WTC11 (cell line): ENCODE measurements at regions not wholly inside any gene's neighbourhood (a gene's known extent, or its start where the extent isn't known, plus 50 kb on each side); places are given as distances from the start of the nearest gene placed in this dataset.
"Not testable (repeated sequence)": the region's sequence is repeated elsewhere in the genome, so short reads cannot be mapped to it uniquely, and the experiment has no call there.

Experiments
- ATAC-seq: fragments of 200-7000 bp; cut with Tn5 transposase; 2 replicates; pipeline ENCODE4 v1.10.0; 2021; ENCODE audit warnings: mild to moderate bottlenecking, moderate library complexity
- CTCF ChIA-PET: fragments of 300-600 bp; sonication (Branson Sonifier 250); formaldehyde crosslinking; loops from one replicate; lab custom pipeline; 2021; ENCODE audit warnings: antibody characterized with exemption; lab: Charles Lee
- POLR2A ChIA-PET: fragments of 350-600 bp; sonication (Branson Sonifier 250); formaldehyde crosslinking; loops from one replicate; lab custom pipeline; 2021; ENCODE audit warnings: antibody characterized with exemption; lab: Charles Lee
- DNase-seq: peaks from one replicate; pipeline ENCODE4 v3.0.0; 2021; ENCODE audit warnings: low spot score
- H3K27ac Mint-ChIP-seq: 2 replicates; pipeline ENCODE4 v1.8.0; 2021; ENCODE audit warnings: mixed read lengths
- H3K27me3 Mint-ChIP-seq: 2 replicates; pipeline ENCODE4 v1.8.0; 2021; ENCODE audit warnings: low read depth, mild to moderate bottlenecking, moderate library complexity, mixed read lengths
- H3K36me3 Mint-ChIP-seq: 2 replicates; pipeline ENCODE4 v1.8.0; 2021; ENCODE audit warnings: mixed read lengths
- H3K4me1 Mint-ChIP-seq: 2 replicates; pipeline ENCODE4 v1.8.0; 2022; ENCODE audit warnings: mixed read lengths
- H3K4me3 Mint-ChIP-seq: 2 replicates; pipeline ENCODE4 v1.8.0; 2021; ENCODE audit warnings: mild to moderate bottlenecking, moderate library complexity, mixed read lengths
- H3K9me3 Mint-ChIP-seq: 2 replicates; pipeline ENCODE4 v1.8.0; 2021; ENCODE audit warnings: mixed read lengths
- AR ChIP-seq: fragments of 250-450 bp; sonication (Bioruptor Pico); IDR thresholded peaks from 2 replicates; pipeline ENCODE4 v1.9.0; 2021; ENCODE audit warnings: mild to moderate bottlenecking
- ATF1 ChIP-seq: sonication (generic); formaldehyde crosslinking; IDR thresholded peaks from 2 replicates; pipeline ENCODE4 v1.8.1; 2023; ENCODE audit warnings: mild to moderate bottlenecking, moderate library complexity, missing genetic modification reagents
- CDX4 ChIP-seq: fragments of 250-450 bp; sonication (Bioruptor Pico); IDR thresholded peaks from 2 replicates; pipeline ENCODE4 v1.9.0; 2021; ENCODE audit warnings: moderate library complexity, mild to moderate bottlenecking, inconsistent platforms, borderline replicate concordance
- E2F5 ChIP-seq: sonication (generic); formaldehyde crosslinking; IDR thresholded peaks from 2 replicates; pipeline ENCODE4 v1.8.1; 2022; ENCODE audit warnings: mild to moderate bottlenecking, moderate library complexity, missing genetic modification reagents
- ELF4 ChIP-seq: sonication (generic); formaldehyde crosslinking; IDR thresholded peaks from 2 replicates; pipeline ENCODE4 v1.8.1; 2022; ENCODE audit warnings: low read depth, mild to moderate bottlenecking, moderate library complexity, missing genetic modification reagents
- IRF2 ChIP-seq: sonication (generic); formaldehyde crosslinking; IDR thresholded peaks from 2 replicates; pipeline ENCODE4 v1.8.0; 2022; ENCODE audit warnings: low read depth, missing genetic modification reagents, borderline replicate concordance
- NFE2L1 ChIP-seq: sonication (generic); formaldehyde crosslinking; IDR thresholded peaks from 2 replicates; pipeline ENCODE4 v1.8.1; 2023; ENCODE audit warnings: missing genetic modification reagents
- NR3C1 ChIP-seq: sonication (generic); formaldehyde crosslinking; conservative IDR thresholded peaks from 2 replicates; pipeline ENCODE4 v1.8.1; 2023; ENCODE audit warnings: low read depth, mild to moderate bottlenecking, missing genetic modification reagents
- SOX15 ChIP-seq: fragments of 250-450 bp; sonication (Bioruptor Pico); IDR thresholded peaks from 2 replicates; pipeline ENCODE4 v1.9.0; 2021; ENCODE audit warnings: mild to moderate bottlenecking
- SP1 ChIP-seq: sonication (generic); formaldehyde crosslinking; conservative IDR thresholded peaks from 2 replicates; pipeline ENCODE4 v1.8.1; 2022; ENCODE audit warnings: missing genetic modification reagents
- TEAD1 ChIP-seq: sonication (generic); formaldehyde crosslinking; IDR thresholded peaks from 2 replicates; pipeline ENCODE4 v1.8.0; 2022; ENCODE audit warnings: mild to moderate bottlenecking, missing genetic modification reagents
- TP53 ChIP-seq: sonication (generic); formaldehyde crosslinking; IDR thresholded peaks from 2 replicates; pipeline ENCODE4 v1.8.1; 2023; ENCODE audit warnings: mild to moderate bottlenecking, missing genetic modification reagents
- USF1 ChIP-seq: sonication (generic); formaldehyde crosslinking; IDR thresholded peaks from 2 replicates; pipeline ENCODE4 v1.8.0; 2022; ENCODE audit warnings: mild to moderate bottlenecking, missing genetic modification reagents
- ZNF232 ChIP-seq: sonication (generic); formaldehyde crosslinking; IDR thresholded peaks from 2 replicates; pipeline ENCODE4 v1.8.0; 2022; ENCODE audit warnings: mild to moderate bottlenecking, missing genetic modification reagents
- ZNF263 ChIP-seq: sonication (generic); formaldehyde crosslinking; IDR thresholded peaks from 2 replicates; pipeline ENCODE4 v1.8.1; 2022; ENCODE audit warnings: low read depth, mild to moderate bottlenecking, moderate library complexity, missing genetic modification reagents
- ZNF425 ChIP-seq: fragments of 250-450 bp; sonication (Bioruptor Pico); conservative IDR thresholded peaks from 2 replicates; pipeline ENCODE4 v1.9.0; 2021; ENCODE audit warnings: mild to moderate bottlenecking
- ZNF671 ChIP-seq: fragments of 250-450 bp; sonication (Bioruptor Pico); IDR thresholded peaks from 2 replicates; pipeline ENCODE4 v1.8.0; 2021; ENCODE audit warnings: mild to moderate bottlenecking

GRCh38 chr5:69013481-69013880 lies 80.3 kb upstream of the SLC30A5 start (continued):
- TF ChIP-seq AR (CRISPR knock-in tag) = no peak

- POLR2A ChIA-PET, H3K4me1 Mint-ChIP-seq, H3K27me3 Mint-ChIP-seq, ATAC-seq, H3K4me3 Mint-ChIP-seq, H3K9me3 Mint-ChIP-seq, H3K27ac Mint-ChIP-seq, DNase-seq, H3K36me3 Mint-ChIP-seq: not testable (repeated sequence)
- CTCF ChIA-PET = interaction anchor here (1.5 kb wide), 1 partner anchor 10 kb away, joined by 3 read pairs; no protein-coding TSS in a partner anchor
Observed at GRCh38 chr5:69014007-69014406, 79.8 kb upstream of the SLC30A5 start.

GRCh38 chr5:69019668-69020375 lies 74.0 kb upstream of the SLC30A5 start:
- H3K4me3 Mint-ChIP-seq = no peak overlapping the region
- ATAC-seq (no peak), DNase-seq (no peak)
- no peak overlapping the region for H3K27ac Mint-ChIP-seq
- H3K4me1 Mint-ChIP-seq = peaks cover 2% of the 10 kb centered on the region; the same call in 1 of the 2 replicates
- H3K36me3 Mint-ChIP-seq = no peaks in the 10 kb centered on the region
- ChIA-PET POLR2A (no interaction called here), CTCF (no interaction called here)
- TF ChIP-seq USF1 (CRISPR knock-in tag) (no peak), ZNF232 (no peak), ELF4 (CRISPR knock-in tag) (no peak), TEAD1 (no peak), ZNF671 (CRISPR knock-in tag) (no peak), CDX4 (no peak), NR3C1 (CRISPR knock-in tag) (no peak), E2F5 (CRISPR knock-in tag) (no peak), TP53 (CRISPR knock-in tag) (no peak), SOX15 (no peak), ZNF425 (CRISPR knock-in tag) (no peak), IRF2 (CRISPR knock-in tag) (no peak), ATF1 (no peak), ZNF263 (no peak), SP1 (CRISPR knock-in tag) (no peak), NFE2L1 (CRISPR knock-in tag) (no peak)
- no peaks in the 10 kb centered on the region for H3K27me3 Mint-ChIP-seq
- H3K9me3 Mint-ChIP-seq = no peaks in the 10 kb centered on the region; the same call in 1 of the 2 replicates
